Muscle of leg (tissue), 3 donors: ENCODE measurements at regions not wholly inside any gene's neighbourhood (a gene's known extent, or its start where the extent isn't known, plus 50 kb on each side); places are given as distances from the start of the nearest gene placed in this dataset.

Experiments used
- DNase-seq: peaks from one replicate; pipeline ENCODE4 v3.0.0; 2013
- H3K27ac ChIP-seq: one replicate; pipeline ENCODE4 v1.5.1; 2013; ENCODE audit warnings: mild to moderate bottlenecking, low read length, control low read depth
- H3K27me3 ChIP-seq: one replicate; pipeline ENCODE4 v1.6.1; 2013; ENCODE audit warnings: low read length; ENCODE audit not compliant: control insufficient read depth, insufficient read depth
- H3K36me3 ChIP-seq: one replicate; pipeline ENCODE4 v1.6.1; 2013; ENCODE audit warnings: low read length; ENCODE audit not compliant: control insufficient read depth, insufficient read depth
- H3K4me1 ChIP-seq: one replicate; pipeline ENCODE4 v1.6.1; 2013; ENCODE audit warnings: low read length; ENCODE audit not compliant: control insufficient read depth, insufficient read depth
- H3K4me3 ChIP-seq: one replicate; pipeline ENCODE4 v1.5.1; 2013; ENCODE audit warnings: low read length, control low read depth
- H3K9me3 ChIP-seq: replicated peaks from 2 replicates; pipeline ENCODE4 v1.6.1; 2013; ENCODE audit warnings: low read depth, low read length; ENCODE audit not compliant: control insufficient read depth
- WGBS: methylation state at CpG from one replicate; pipeline ENCODE4 v1.1.5; 2013; ENCODE audit warnings: missing lambda C conversion rate; ENCODE audit not compliant: insufficient coverage; 5-methylcytosine and 5-hydroxymethylcytosine counted together

- H3K9me3 ChIP-seq: no peaks in the 10 kb centered on the region
These were observed 64.4 kb upstream of the HPGD start for GRCh38 chr4:174586651-174587050.

GRCh38 chr4:174583056-174583455 lies 60.8 kb upstream of the HPGD start:
- no peaks in the 10 kb centered on the region for H3K9me3 ChIP-seq
- WGBS: 100% methylated on average over 1 of the region's 3 CpGs
- no peaks in the 10 kb centered on the region for H3K27me3 ChIP-seq
- no peaks in the 10 kb centered on the region for H3K4me1 ChIP-seq
- no peak for DNase-seq
- no peak overlapping the region for H3K27ac ChIP-seq
- no peak overlapping the region for H3K4me3 ChIP-seq
- no peaks in the 10 kb centered on the region for H3K36me3 ChIP-seq

More at GRCh38 chr4:174586651-174587050, 64.4 kb upstream of the HPGD start:
- Histone ChIP-seq H3K27me3 (no peaks in the 10 kb centered on the region), H3K27ac (no peak overlapping the region), H3K4me1 (no peaks in the 10 kb centered on the region), H3K4me3 (no peak overlapping the region), H3K36me3 (no peaks in the 10 kb centered on the region)
- DNase-seq: no peak
- WGBS: 92% methylated on average over 5 of the region's 21 CpGs

GRCh38 chr4:174582463-174582862 lies 60.2 kb upstream of the HPGD start:
- Histone ChIP-seq H3K9me3 (no peaks in the 10 kb centered on the region), H3K27me3 (no peaks in the 10 kb centered on the region), H3K4me3 (no peak overlapping the region), H3K4me1 (no peaks in the 10 kb centered on the region), H3K36me3 (no peaks in the 10 kb centered on the region), H3K27ac (no peak overlapping the region)
- no peak for DNase-seq
- WGBS: 83% methylated on average over 1 of the region's 5 CpGs

GRCh38 chr4:174581901-174582300 lies 59.6 kb upstream of the HPGD start:
- Histone ChIP-seq H3K27ac (no peak overlapping the region), H3K4me1 (no peaks in the 10 kb centered on the region), H3K9me3 (no peaks in the 10 kb centered on the region), H3K27me3 (no peaks in the 10 kb centered on the region), H3K36me3 (no peaks in the 10 kb centered on the region), H3K4me3 (no peak overlapping the region)
- DNase-seq: no peak
- WGBS: no CpG with 5 or more reads among the region's 1 CpG

- WGBS: no CpG with 5 or more reads among the region's 2 CpGs
- Histone ChIP-seq H3K4me1 (no peaks in the 10 kb centered on the region), H3K4me3 (no peak overlapping the region), H3K27ac (no peak overlapping the region), H3K9me3 (no peaks in the 10 kb centered on the region), H3K27me3 (no peaks in the 10 kb centered on the region), H3K36me3 (no peaks in the 10 kb centered on the region)
- peak; percentile 16 for DNase-seq
These were observed 58.3 kb upstream of the HPGD start for GRCh38 chr4:174580597-174580996.

- no peaks in the 10 kb centered on the region for H3K9me3 ChIP-seq
- H3K27ac ChIP-seq: no peak overlapping the region
- DNase-seq: no peak
- H3K27me3 ChIP-seq: no peaks in the 10 kb centered on the region
- no peak overlapping the region for H3K4me3 ChIP-seq
- no peaks in the 10 kb centered on the region for H3K36me3 ChIP-seq
- 83% methylated on average over 2 of the region's 3 CpGs for WGBS
- H3K4me1 ChIP-seq: no peaks in the 10 kb centered on the region
These were observed 57.1 kb upstream of the HPGD start for GRCh38 chr4:174579421-174579820.

- WGBS: no CpG with 5 or more reads among the region's 1 CpG
- no peak for DNase-seq
- H3K27ac ChIP-seq: no peak overlapping the region
These were observed 56.1 kb upstream of the HPGD start for GRCh38 chr4:174578366-174578765.

GRCh38 chr4:174575436-174575835 lies 53.1 kb upstream of the HPGD start:
- 79% methylated on average over 2 of the region's 2 CpGs for WGBS
- Histone ChIP-seq H3K9me3 (no peaks in the 10 kb centered on the region), H3K27me3 (no peaks in the 10 kb centered on the region), H3K27ac (no peak overlapping the region), H3K4me1 (no peaks in the 10 kb centered on the region), H3K36me3 (no peaks in the 10 kb centered on the region), H3K4me3 (no peak overlapping the region)
- no peak for DNase-seq

More at GRCh38 chr4:174578366-174578765, 56.1 kb upstream of the HPGD start:
- Histone ChIP-seq H3K27me3 (no peaks in the 10 kb centered on the region), H3K9me3 (no peaks in the 10 kb centered on the region), H3K4me1 (no peaks in the 10 kb centered on the region), H3K4me3 (no peak overlapping the region), H3K36me3 (no peaks in the 10 kb centered on the region)
